Nephron progenitor cell (in vitro differentiated cells): ENCODE measurements at regions not wholly inside any gene's neighbourhood (a gene's known extent, or its start where the extent isn't known, plus 50 kb on each side); places are given as distances from the start of the nearest gene placed in this dataset.

Experiments
- DNase-seq: peaks from one replicate; pipeline ENCODE4 v3.0.0; 2021
- H3K27ac Mint-ChIP-seq: 2 replicates; pipeline ENCODE4 v1.8.0; 2021; ENCODE audit warnings: mild to moderate bottlenecking, moderate library complexity, mixed read lengths
- H3K27me3 Mint-ChIP-seq: 2 replicates; pipeline ENCODE4 v1.8.0; 2021; ENCODE audit warnings: mild to moderate bottlenecking, low read depth, mixed read lengths; ENCODE audit not compliant: poor library complexity
- H3K36me3 Mint-ChIP-seq: 2 replicates; pipeline ENCODE4 v1.8.0; 2021; ENCODE audit warnings: low read depth, mixed read lengths
- H3K4me1 Mint-ChIP-seq: 2 replicates; pipeline ENCODE4 v1.8.0; 2021; ENCODE audit warnings: mixed read lengths
- H3K4me3 Mint-ChIP-seq: 2 replicates; pipeline ENCODE4 v1.8.0; 2021; ENCODE audit warnings: mild to moderate bottlenecking, moderate library complexity, mixed read lengths
- H3K9me3 Mint-ChIP-seq: 2 replicates; pipeline ENCODE4 v1.8.0; 2021; ENCODE audit warnings: mild to moderate bottlenecking, moderate library complexity, mixed read lengths
- CTCF ChIP-seq: fragments of 200-600 bp; sonication (generic); IDR thresholded peaks from 2 replicates; pipeline ENCODE4 v1.5.0; 2021; ENCODE audit warnings: antibody characterized with exemption

GRCh38 chr2:159849160-159849813, 51.3 kb upstream of the CD302 start:
- Mint-ChIP-seq H3K27me3 (peaks cover 6% of the 10 kb centered on the region), H3K36me3 (no peaks in the 10 kb centered on the region), H3K4me3 (no peak overlapping the region), H3K4me1 (no peaks in the 10 kb centered on the region), H3K9me3 (no peaks in the 10 kb centered on the region), H3K27ac (no peak overlapping the region)
- no peak for TF ChIP-seq CTCF
- no peak for DNase-seq
